Neural progenitor cell (in vitro differentiated cells): ENCODE measurements at regions not wholly inside any gene's neighbourhood (a gene's known extent, or its start where the extent isn't known, plus 50 kb on each side); places are given as distances from the start of the nearest gene placed in this dataset.

Source experiments
- DNase-seq: peaks from one replicate; pipeline ENCODE4 v3.0.0-alpha.2; 2016; ENCODE audit warnings: low spot score
- H2AFZ ChIP-seq: fragments of 200-600 bp; sonication (generic); replicated peaks from 2 replicates; pipeline ENCODE4 v1.6.1; 2016; ENCODE audit warnings: antibody characterized with exemption
- H3F3A ChIP-seq: fragments of 200-600 bp; sonication (generic); 2 replicates; pipeline ENCODE4 v1.6.1; 2016; ENCODE audit warnings: antibody characterized with exemption, low read depth
- H3K27ac ChIP-seq: fragments of 200-600 bp; sonication (generic); 2 replicates; pipeline ENCODE4 v1.5.1; 2016; ENCODE audit warnings: mild to moderate bottlenecking
- H3K27me3 ChIP-seq: fragments of 200-600 bp; sonication (generic); 2 replicates; pipeline ENCODE4 v1.6.1; 2016; ENCODE audit warnings: mild to moderate bottlenecking, moderate library complexity
- H3K36me3 ChIP-seq: fragments of 200-600 bp; sonication (generic); 2 replicates; pipeline ENCODE4 v1.5.1; 2016
- H3K4me1 ChIP-seq: fragments of 200-600 bp; sonication (generic); 2 replicates; pipeline ENCODE4 v1.6.1; 2016; ENCODE audit warnings: mixed run types
- H3K4me2 ChIP-seq: fragments of 200-600 bp; sonication (generic); 2 replicates; pipeline ENCODE4 v1.6.1; 2016
- H3K4me3 ChIP-seq: fragments of 200-600 bp; sonication (generic); 2 replicates; pipeline ENCODE4 v1.5.1; 2016
- H3K79me2 ChIP-seq: fragments of 200-600 bp; sonication (generic); 2 replicates; pipeline ENCODE4 v1.6.1; 2016; ENCODE audit warnings: low read depth
- H3K9ac ChIP-seq: fragments of 200-600 bp; sonication (generic); 2 replicates; pipeline ENCODE4 v1.6.1; 2016
- H3K9me3 ChIP-seq: fragments of 200-600 bp; sonication (generic); 2 replicates; pipeline ENCODE4 v1.5.1; 2016; ENCODE audit warnings: low read depth
- H4K20me1 ChIP-seq: fragments of 200-600 bp; sonication (generic); 2 replicates; pipeline ENCODE4 v1.6.1; 2016; ENCODE audit warnings: low read depth
- H3K27ac Mint-ChIP-seq: 3 replicates; pipeline ENCODE4 v1.8.0; 2021; ENCODE audit warnings: mixed read lengths
- H3K27me3 Mint-ChIP-seq: 2 replicates; pipeline ENCODE4 v1.8.0; 2022; ENCODE audit warnings: low read depth, mild to moderate bottlenecking, inconsistent platforms, moderate library complexity, mixed read lengths; ENCODE audit not compliant: insufficient read depth
- H3K36me3 Mint-ChIP-seq: 3 replicates; pipeline ENCODE4 v1.8.0; 2021; ENCODE audit warnings: mixed read lengths
- H3K4me1 Mint-ChIP-seq: 3 replicates; pipeline ENCODE4 v1.8.0; 2021; ENCODE audit warnings: mixed read lengths
- H3K4me3 Mint-ChIP-seq: 3 replicates; pipeline ENCODE4 v1.8.0; 2021; ENCODE audit warnings: mild to moderate bottlenecking, moderate library complexity, mixed read lengths
- H3K9me3 Mint-ChIP-seq: 3 replicates; pipeline ENCODE4 v1.8.0; 2020; ENCODE audit warnings: mixed read lengths
- EZH2 ChIP-seq: fragments of 200-600 bp; sonication (generic); IDR thresholded peaks from 2 replicates; pipeline ENCODE4 v1.6.1; 2017; ENCODE audit warnings: antibody characterized with exemption, mild to moderate bottlenecking, moderate library complexity
- EZH2phosphoT487 ChIP-seq: fragments of 200-600 bp; sonication (generic); IDR thresholded peaks from 2 replicates; pipeline ENCODE4 v1.6.1; 2017; ENCODE audit warnings: antibody characterized with exemption
- TF ChIP-seq, protein P1 (sequence below): fragments of 200-600 bp; sonication (generic); IDR thresholded peaks from 2 replicates; pipeline ENCODE4 v1.5.1; 2017; ENCODE audit warnings: antibody characterized with exemption, mild to moderate bottlenecking

DNA sequence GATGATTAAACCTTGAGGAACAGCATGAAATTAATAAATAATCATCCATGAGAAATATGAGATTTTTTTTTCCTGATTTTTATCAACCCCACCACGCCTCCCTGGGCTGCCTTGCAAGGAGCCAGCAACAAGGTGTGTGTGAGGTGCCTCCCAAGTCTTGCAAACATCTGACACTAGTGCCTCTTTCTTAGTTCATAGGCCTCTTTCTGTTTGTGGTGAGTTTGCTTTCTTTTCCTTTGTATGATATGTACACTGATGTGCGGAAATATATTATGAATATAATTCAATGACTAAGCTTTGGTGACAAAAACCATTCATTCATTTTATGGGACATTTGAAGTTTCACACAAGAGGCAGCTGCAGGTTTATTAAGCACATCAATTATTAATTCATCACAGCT, 63.2 kb upstream of the SYNDIG1 start:
- no peak overlapping the region for H3K27ac Mint-ChIP-seq
- no peak overlapping the region for H3K4me3 ChIP-seq
- H3K4me1 ChIP-seq: no peaks in the 10 kb centered on the region
- H3K27ac ChIP-seq: no peak overlapping the region
- no peaks in the 10 kb centered on the region for H3K79me2 ChIP-seq
- no peaks in the 10 kb centered on the region for H3K36me3 ChIP-seq
- no peak for TF ChIP-seq EZH2phosphoT487
- no peak for TF ChIP-seq EZH2
- TF ChIP-seq, protein P1, sequence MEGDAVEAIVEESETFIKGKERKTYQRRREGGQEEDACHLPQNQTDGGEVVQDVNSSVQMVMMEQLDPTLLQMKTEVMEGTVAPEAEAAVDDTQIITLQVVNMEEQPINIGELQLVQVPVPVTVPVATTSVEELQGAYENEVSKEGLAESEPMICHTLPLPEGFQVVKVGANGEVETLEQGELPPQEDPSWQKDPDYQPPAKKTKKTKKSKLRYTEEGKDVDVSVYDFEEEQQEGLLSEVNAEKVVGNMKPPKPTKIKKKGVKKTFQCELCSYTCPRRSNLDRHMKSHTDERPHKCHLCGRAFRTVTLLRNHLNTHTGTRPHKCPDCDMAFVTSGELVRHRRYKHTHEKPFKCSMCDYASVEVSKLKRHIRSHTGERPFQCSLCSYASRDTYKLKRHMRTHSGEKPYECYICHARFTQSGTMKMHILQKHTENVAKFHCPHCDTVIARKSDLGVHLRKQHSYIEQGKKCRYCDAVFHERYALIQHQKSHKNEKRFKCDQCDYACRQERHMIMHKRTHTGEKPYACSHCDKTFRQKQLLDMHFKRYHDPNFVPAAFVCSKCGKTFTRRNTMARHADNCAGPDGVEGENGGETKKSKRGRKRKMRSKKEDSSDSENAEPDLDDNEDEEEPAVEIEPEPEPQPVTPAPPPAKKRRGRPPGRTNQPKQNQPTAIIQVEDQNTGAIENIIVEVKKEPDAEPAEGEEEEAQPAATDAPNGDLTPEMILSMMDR: no peak
- H3K4me3 Mint-ChIP-seq: no peak overlapping the region
- no peaks in the 10 kb centered on the region for H3F3A ChIP-seq
- no peak overlapping the region for H3K9ac ChIP-seq
- no peaks in the 10 kb centered on the region for H3K9me3 Mint-ChIP-seq
- no peaks in the 10 kb centered on the region for H3K36me3 Mint-ChIP-seq
- no peaks in the 10 kb centered on the region for H4K20me1 ChIP-seq
- H3K9me3 ChIP-seq: no peaks in the 10 kb centered on the region
- no peaks in the 10 kb centered on the region for H3K4me1 Mint-ChIP-seq
- DNase-seq: no peak
- H2AFZ ChIP-seq: no peak overlapping the region
- no peak overlapping the region for H3K4me2 ChIP-seq
- no peaks in the 10 kb centered on the region for H3K27me3 ChIP-seq
- H3K27me3 Mint-ChIP-seq: peaks cover 2% of the 10 kb centered on the region

DNA sequence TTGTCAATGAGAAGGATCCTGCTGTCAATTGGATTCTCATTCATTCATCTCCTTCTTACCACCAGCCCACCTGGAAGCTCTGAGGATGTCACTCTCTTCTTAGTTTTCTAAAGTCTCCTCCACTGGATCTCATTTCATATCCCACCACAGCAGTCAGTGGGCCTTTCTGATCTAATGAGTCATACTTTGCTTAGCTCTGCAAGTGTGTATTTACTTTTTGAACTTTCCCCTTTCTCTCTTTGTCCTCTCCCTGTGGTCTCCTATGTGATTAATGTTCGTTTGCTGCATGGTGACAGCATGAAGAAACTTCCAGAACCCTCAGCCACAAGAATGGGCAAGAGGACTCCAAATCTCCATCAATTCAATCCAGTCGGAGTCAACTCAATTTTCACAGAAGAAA, 63.6 kb upstream of the SYNDIG1 start:
- Histone ChIP-seq H3F3A (no peaks in the 10 kb centered on the region), H4K20me1 (no peaks in the 10 kb centered on the region), H3K36me3 (no peaks in the 10 kb centered on the region), H3K79me2 (no peaks in the 10 kb centered on the region), H3K4me3 (no peak overlapping the region), H2AFZ (no peak overlapping the region), H3K4me2 (no peak overlapping the region), H3K27ac (no peak overlapping the region), H3K27me3 (no peaks in the 10 kb centered on the region), H3K4me1 (no peaks in the 10 kb centered on the region), H3K9ac (no peak overlapping the region), H3K9me3 (no peaks in the 10 kb centered on the region)
- Mint-ChIP-seq H3K4me1 (no peaks in the 10 kb centered on the region), H3K27me3 (peaks cover 2% of the 10 kb centered on the region), H3K9me3 (no peaks in the 10 kb centered on the region), H3K36me3 (no peaks in the 10 kb centered on the region), H3K4me3 (no peak overlapping the region), H3K27ac (no peak overlapping the region)
- no peak for DNase-seq
- TF ChIP-seq, protein P1: no peak
- no peak for TF ChIP-seq EZH2
- TF ChIP-seq EZH2phosphoT487: no peak

DNA sequence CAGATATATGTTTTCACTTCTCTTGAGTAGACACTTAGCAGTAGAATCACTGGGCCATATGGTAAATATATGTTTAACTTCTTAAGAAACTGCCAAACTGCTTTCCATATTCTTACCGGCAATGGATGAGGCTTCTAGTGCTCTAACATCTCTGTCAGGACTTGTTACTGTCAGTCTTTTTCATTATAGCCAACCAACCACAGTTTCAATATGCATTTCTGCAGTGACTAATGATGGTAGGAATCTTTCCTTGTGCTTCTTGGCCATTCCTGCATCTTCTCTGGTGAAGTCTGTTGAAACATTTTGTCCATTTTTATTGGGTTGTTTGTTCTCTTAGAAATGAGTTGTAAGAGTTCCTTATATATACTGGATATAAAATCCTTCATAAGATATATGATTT, 66.0 kb upstream of the SYNDIG1 start:
- H3K9ac ChIP-seq: no peak overlapping the region
- no peaks in the 10 kb centered on the region for H3K4me1 Mint-ChIP-seq
- H3K27ac Mint-ChIP-seq: no peak overlapping the region
- peaks cover 2% of the 10 kb centered on the region for H3K27me3 Mint-ChIP-seq
- no peaks in the 10 kb centered on the region for H3F3A ChIP-seq
- H4K20me1 ChIP-seq: no peaks in the 10 kb centered on the region
- H3K36me3 Mint-ChIP-seq: no peaks in the 10 kb centered on the region
- no peak overlapping the region for H3K4me3 Mint-ChIP-seq
- no peak overlapping the region for H3K4me2 ChIP-seq
- H3K27me3 ChIP-seq: no peaks in the 10 kb centered on the region
- DNase-seq: no peak
- no peaks in the 10 kb centered on the region for H3K9me3 ChIP-seq
- H3K79me2 ChIP-seq: no peaks in the 10 kb centered on the region
- no peaks in the 10 kb centered on the region for H3K4me1 ChIP-seq
- no peak overlapping the region for H3K4me3 ChIP-seq
- H3K36me3 ChIP-seq: no peaks in the 10 kb centered on the region
- no peak overlapping the region for H3K27ac ChIP-seq
- peaks cover 3% of the 10 kb centered on the region for H3K9me3 Mint-ChIP-seq
- no peak overlapping the region for H2AFZ ChIP-seq
- TF ChIP-seq EZH2 (no peak), EZH2phosphoT487 (no peak)
- TF ChIP-seq, protein P1: no peak

DNA sequence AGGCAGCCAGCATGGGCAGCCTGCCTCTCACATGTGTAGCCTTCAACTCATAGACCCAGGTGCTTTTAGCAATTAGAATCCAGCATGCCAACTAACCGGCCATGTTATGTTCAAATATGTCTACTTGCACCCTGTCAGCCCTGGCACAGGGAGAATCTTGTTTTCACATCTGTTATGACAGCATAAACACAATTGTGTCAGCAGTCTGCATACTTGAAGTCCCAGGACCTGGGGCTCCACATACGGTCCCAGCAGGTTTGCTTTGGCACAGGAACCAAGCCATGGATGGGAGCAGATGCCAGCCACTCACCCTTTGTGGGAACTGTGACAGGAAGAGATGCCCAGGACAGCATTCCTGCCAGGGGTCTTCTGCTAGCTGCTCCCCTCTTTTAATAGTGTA, 67.2 kb upstream of the SYNDIG1 start:
- no peak overlapping the region for H3K4me2 ChIP-seq
- H3K79me2 ChIP-seq: no peaks in the 10 kb centered on the region
- no peak overlapping the region for H3K9ac ChIP-seq
- H3K4me1 ChIP-seq: no peaks in the 10 kb centered on the region
- no peaks in the 10 kb centered on the region for H3K36me3 ChIP-seq
- H3K27me3 ChIP-seq: no peaks in the 10 kb centered on the region
- no peaks in the 10 kb centered on the region for H4K20me1 ChIP-seq
- Mint-ChIP-seq H3K4me3 (no peak overlapping the region), H3K27me3 (no peaks in the 10 kb centered on the region), H3K9me3 (peaks cover 3% of the 10 kb centered on the region), H3K36me3 (no peaks in the 10 kb centered on the region), H3K4me1 (no peaks in the 10 kb centered on the region), H3K27ac (no peak overlapping the region)
- DNase-seq: no peak
- no peak overlapping the region for H3K4me3 ChIP-seq
- H2AFZ ChIP-seq: no peak overlapping the region
- no peak for TF ChIP-seq EZH2
- TF ChIP-seq, protein P1: no peak
- no peak for TF ChIP-seq EZH2phosphoT487
- H3F3A ChIP-seq: no peaks in the 10 kb centered on the region
- no peaks in the 10 kb centered on the region for H3K9me3 ChIP-seq
- H3K27ac ChIP-seq: no peak overlapping the region
